Brain microvascular endothelial cell (primary cell): ENCODE measurements at regions not wholly inside any gene's neighbourhood (a gene's known extent, or its start where the extent isn't known, plus 50 kb on each side); places are given as distances from the start of the nearest gene placed in this dataset.
"Not testable (repeated sequence)": the region's sequence is repeated elsewhere in the genome, so short reads cannot be mapped to it uniquely, and the experiment has no call there.

Experiments
- DNase-seq: peaks from one replicate; pipeline ENCODE4 v3.0.0-alpha.2; 2020
- H3K27ac ChIP-seq: fragments of 250-450 bp; sonication (Bioruptor Pico); 2 replicates; pipeline ENCODE4 v1.5.1; 2020; ENCODE audit warnings: mild to moderate bottlenecking, moderate library complexity
- H3K27me3 ChIP-seq: fragments of 250-450 bp; sonication (Bioruptor Pico); replicated peaks from 2 replicates; pipeline ENCODE4 v1.5.1; 2020; ENCODE audit warnings: mild to moderate bottlenecking
- H3K36me3 ChIP-seq: fragments of 250-450 bp; sonication (Bioruptor Pico); replicated peaks from 2 replicates; pipeline ENCODE4 v1.5.1; 2020; ENCODE audit warnings: mild to moderate bottlenecking
- H3K4me3 ChIP-seq: 2 replicates; pipeline ENCODE4 v1.5.1; 2011; ENCODE audit warnings: low read depth, mild to moderate bottlenecking, control low read depth, low read length, moderate library complexity
- in situ Hi-C: cut with HindIII; loops from 2 replicates; pipeline ENCODE4 v1.10.0; 2017; ENCODE audit warnings: low sequenced_read_pairs, low pct_ligation_motif_present
- TF ChIP-seq, protein P1 (sequence below): IDR thresholded peaks from 2 replicates; pipeline ENCODE4 v1.5.1; 2011; ENCODE audit warnings: low read depth, mild to moderate bottlenecking, moderate library complexity, low read length, control low read depth, inconsistent platforms; ENCODE audit errors: missing control alignments

DNA sequence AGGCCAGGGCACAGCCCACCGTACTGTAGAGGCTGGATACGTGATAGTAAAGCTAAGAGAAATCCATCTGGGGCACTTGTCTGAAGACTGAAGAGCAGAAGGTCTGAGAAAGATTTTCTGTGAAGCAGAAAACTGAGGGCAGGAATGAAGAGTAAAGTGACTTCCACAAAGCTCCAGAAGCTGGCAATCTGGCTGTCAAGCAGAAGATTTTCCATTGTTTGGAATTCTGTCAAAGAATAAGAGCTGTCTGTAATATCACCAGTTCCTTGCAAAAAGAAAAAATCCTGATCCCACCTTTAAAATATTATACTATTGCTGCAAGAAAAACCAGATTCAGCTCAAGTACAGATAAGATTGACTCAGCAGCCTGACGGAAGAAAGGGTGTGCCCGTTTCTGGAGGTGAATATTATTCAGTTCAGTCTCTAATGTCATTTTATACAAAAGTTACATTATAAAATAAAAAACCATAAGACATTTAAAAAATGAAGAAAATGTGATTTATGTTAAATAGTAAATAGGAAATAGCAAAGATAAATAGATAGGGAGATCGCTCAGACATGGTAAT lies 550.4 kb upstream of the SGO1 start:
- H3K27ac ChIP-seq, result no peak overlapping the region
- H3K27me3 ChIP-seq, result no peaks in the 10 kb centered on the region
- DNase-seq, result no peak
- no peaks in the 10 kb centered on the region for H3K36me3 ChIP-seq
- TF ChIP-seq, protein P1, sequence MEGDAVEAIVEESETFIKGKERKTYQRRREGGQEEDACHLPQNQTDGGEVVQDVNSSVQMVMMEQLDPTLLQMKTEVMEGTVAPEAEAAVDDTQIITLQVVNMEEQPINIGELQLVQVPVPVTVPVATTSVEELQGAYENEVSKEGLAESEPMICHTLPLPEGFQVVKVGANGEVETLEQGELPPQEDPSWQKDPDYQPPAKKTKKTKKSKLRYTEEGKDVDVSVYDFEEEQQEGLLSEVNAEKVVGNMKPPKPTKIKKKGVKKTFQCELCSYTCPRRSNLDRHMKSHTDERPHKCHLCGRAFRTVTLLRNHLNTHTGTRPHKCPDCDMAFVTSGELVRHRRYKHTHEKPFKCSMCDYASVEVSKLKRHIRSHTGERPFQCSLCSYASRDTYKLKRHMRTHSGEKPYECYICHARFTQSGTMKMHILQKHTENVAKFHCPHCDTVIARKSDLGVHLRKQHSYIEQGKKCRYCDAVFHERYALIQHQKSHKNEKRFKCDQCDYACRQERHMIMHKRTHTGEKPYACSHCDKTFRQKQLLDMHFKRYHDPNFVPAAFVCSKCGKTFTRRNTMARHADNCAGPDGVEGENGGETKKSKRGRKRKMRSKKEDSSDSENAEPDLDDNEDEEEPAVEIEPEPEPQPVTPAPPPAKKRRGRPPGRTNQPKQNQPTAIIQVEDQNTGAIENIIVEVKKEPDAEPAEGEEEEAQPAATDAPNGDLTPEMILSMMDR, result no peak
- in situ Hi-C loops, result no loop called here
- no peak overlapping the region for H3K4me3 ChIP-seq

- DNase-seq, result no peak
- no peak overlapping the region for H3K4me3 ChIP-seq
- H3K36me3 ChIP-seq, result no peaks in the 10 kb centered on the region
- TF ChIP-seq, protein P1, result no peak
- no peaks in the 10 kb centered on the region for H3K27me3 ChIP-seq
- no peak overlapping the region for H3K27ac ChIP-seq
- in situ Hi-C loops, result no loop called here
These were observed 543.2 kb upstream of the SGO1 start for GRCh38 chr3:20729185-20729584.

GRCh38 chr3:20726786-20727185 lies 540.8 kb upstream of the SGO1 start:
- no peaks in the 10 kb centered on the region for H3K36me3 ChIP-seq
- H3K4me3 ChIP-seq, result no peak overlapping the region
- H3K27me3 ChIP-seq, result no peaks in the 10 kb centered on the region
- in situ Hi-C loops, result no loop called here
- H3K27ac ChIP-seq, result no peak overlapping the region
- TF ChIP-seq, protein P1, result no peak
- DNase-seq, result no peak

- TF ChIP-seq, protein P1, result no peak
- Histone ChIP-seq H3K27ac (no peak overlapping the region), H3K27me3 (no peaks in the 10 kb centered on the region), H3K4me3 (no peak overlapping the region), H3K36me3 (no peaks in the 10 kb centered on the region)
- in situ Hi-C loops, result no loop called here
- DNase-seq, result no peak
These were observed 538.2 kb upstream of the SGO1 start for GRCh38 chr3:20724241-20724640.

DNA sequence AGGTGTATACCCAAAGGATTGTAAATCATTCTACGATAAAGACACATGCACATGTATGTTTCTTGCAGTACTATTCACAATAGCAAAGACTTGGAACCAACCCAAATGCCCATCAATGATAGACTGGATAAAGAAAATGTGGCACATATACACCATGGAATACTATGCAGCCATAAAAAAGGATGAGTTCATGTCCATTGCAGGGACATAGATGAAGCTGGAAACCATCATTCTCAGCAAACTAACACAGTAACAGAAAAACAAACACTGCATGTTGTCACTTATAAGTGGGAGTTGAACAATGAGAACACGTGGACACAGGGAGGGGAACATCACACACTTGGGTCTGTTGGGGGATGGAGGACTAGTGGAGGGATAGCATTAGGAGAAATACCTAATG lies 530.4 kb upstream of the SGO1 start:
- H3K4me3 ChIP-seq, H3K27ac ChIP-seq, DNase-seq, in situ Hi-C loops, H3K36me3 ChIP-seq, H3K27me3 ChIP-seq: not testable (repeated sequence)

DNA sequence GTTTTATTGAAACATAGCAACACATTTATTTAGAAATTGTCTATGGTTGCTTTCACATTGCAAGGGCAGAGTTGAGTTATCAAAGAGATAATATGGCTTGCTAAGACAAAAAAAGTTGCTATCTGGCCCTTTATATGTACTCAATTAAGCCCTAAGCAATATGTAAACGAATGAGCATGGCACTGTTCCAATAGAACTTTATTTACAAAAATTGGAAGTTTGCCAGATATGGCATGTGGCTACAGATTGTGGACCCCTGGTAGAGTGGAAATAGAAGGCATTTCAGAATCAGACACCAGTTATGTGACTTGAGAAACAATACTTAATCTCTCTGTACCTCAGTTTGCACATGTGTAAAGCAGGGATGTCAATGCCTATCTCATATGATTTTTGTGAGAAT lies 515.6 kb upstream of the SGO1 start:
- Histone ChIP-seq H3K36me3 (no peaks in the 10 kb centered on the region), H3K27me3 (no peaks in the 10 kb centered on the region), H3K27ac (no peak overlapping the region), H3K4me3 (no peak overlapping the region)
- TF ChIP-seq, protein P1, result no peak
- in situ Hi-C loops, result no loop called here
- no peak for DNase-seq
